Activated T-cell treated with anti-CD3 and anti-CD28 coated beads, Interleukin-2, amount 50 U/mL, for 24 hours (primary cell): ENCODE measurements at regions not wholly inside any gene's neighbourhood (a gene's known extent, or its start where the extent isn't known, plus 50 kb on each side); places are given as distances from the start of the nearest gene placed in this dataset.
"Not testable (repeated sequence)": the region's sequence is repeated elsewhere in the genome, so short reads cannot be mapped to it uniquely, and the experiment has no call there.

ENCODE experiments used
- DNase-seq: peaks from one replicate; pipeline ENCODE4 v3.0.0-alpha.2; 2020
- H3K27ac Mint-ChIP-seq: 2 replicates; pipeline ENCODE4 v1.8.0; 2020; ENCODE audit warnings: mild to moderate bottlenecking, mixed read lengths
- H3K27me3 Mint-ChIP-seq: 2 replicates; pipeline ENCODE4 v1.8.0; 2020; ENCODE audit warnings: mixed read lengths
- H3K36me3 Mint-ChIP-seq: 2 replicates; pipeline ENCODE4 v1.8.0; 2020; ENCODE audit warnings: low read depth, mixed read lengths
- H3K4me1 Mint-ChIP-seq: 2 replicates; pipeline ENCODE4 v1.8.0; 2020; ENCODE audit warnings: low read depth, mixed read lengths
- H3K4me3 Mint-ChIP-seq: 2 replicates; pipeline ENCODE4 v1.8.0; 2020; ENCODE audit warnings: mild to moderate bottlenecking, moderate library complexity, mixed read lengths
- H3K9me3 Mint-ChIP-seq: 2 replicates; pipeline ENCODE4 v1.8.0; 2020; ENCODE audit warnings: mixed read lengths

GRCh38 chr10:8331387-8331786 lies 276.9 kb downstream of the GATA3 start:
- Mint-ChIP-seq H3K27me3 (no peaks in the 10 kb centered on the region), H3K36me3 (no peaks in the 10 kb centered on the region), H3K4me1 (peaks cover 63% of the 10 kb centered on the region), H3K4me3 (peak overlapping the region; percentile 76), H3K9me3 (no peaks in the 10 kb centered on the region), H3K27ac (peak overlapping the region; percentile 92)
- DNase-seq = peak; percentile 50

- no peaks in the 10 kb centered on the region for H3K36me3 Mint-ChIP-seq
- H3K27ac Mint-ChIP-seq = peak overlapping the region; percentile 92
- no peaks in the 10 kb centered on the region for H3K27me3 Mint-ChIP-seq
- no peaks in the 10 kb centered on the region for H3K9me3 Mint-ChIP-seq
- H3K4me1 Mint-ChIP-seq = peaks cover 65% of the 10 kb centered on the region
- DNase-seq = peak; percentile 83
- peak overlapping the region; percentile 76 for H3K4me3 Mint-ChIP-seq
Measured at GRCh38 chr10:8331896-8332729, 277.6 kb downstream of the GATA3 start.

- no peaks in the 10 kb centered on the region for H3K9me3 Mint-ChIP-seq
- H3K4me1 Mint-ChIP-seq = peaks cover 63% of the 10 kb centered on the region
- H3K36me3 Mint-ChIP-seq = no peaks in the 10 kb centered on the region
- no peaks in the 10 kb centered on the region for H3K27me3 Mint-ChIP-seq
- peak overlapping the region; percentile 76 for H3K4me3 Mint-ChIP-seq
- DNase-seq = no peak
- peak overlapping the region; percentile 92 for H3K27ac Mint-ChIP-seq
Measured at GRCh38 chr10:8332730-8333111, 278.2 kb downstream of the GATA3 start.

GRCh38 chr10:8334631-8335030 lies 280.1 kb downstream of the GATA3 start:
- Mint-ChIP-seq H3K9me3 (no peaks in the 10 kb centered on the region), H3K27me3 (no peaks in the 10 kb centered on the region), H3K27ac (no peak overlapping the region), H3K4me3 (no peak overlapping the region), H3K36me3 (no peaks in the 10 kb centered on the region), H3K4me1 (peaks cover 60% of the 10 kb centered on the region)
- DNase-seq = no peak

GRCh38 chr10:8336629-8337331 lies 282.3 kb downstream of the GATA3 start:
- Mint-ChIP-seq H3K9me3 (peaks cover 3% of the 10 kb centered on the region), H3K4me1 (peaks cover 43% of the 10 kb centered on the region), H3K27ac (peak overlapping the region; percentile 91), H3K4me3 (no peak overlapping the region), H3K36me3 (no peaks in the 10 kb centered on the region), H3K27me3 (no peaks in the 10 kb centered on the region)
- DNase-seq = no peak

- no peak for DNase-seq
- H3K36me3 Mint-ChIP-seq = no peaks in the 10 kb centered on the region
- peak overlapping the region; percentile 91 for H3K27ac Mint-ChIP-seq
- peaks cover 40% of the 10 kb centered on the region for H3K4me1 Mint-ChIP-seq
- H3K9me3 Mint-ChIP-seq = peaks cover 3% of the 10 kb centered on the region
- H3K27me3 Mint-ChIP-seq = no peaks in the 10 kb centered on the region
- no peak overlapping the region for H3K4me3 Mint-ChIP-seq
Measured at GRCh38 chr10:8337332-8337651, 282.8 kb downstream of the GATA3 start.

- Mint-ChIP-seq H3K27me3 (no peaks in the 10 kb centered on the region), H3K36me3 (no peaks in the 10 kb centered on the region), H3K9me3 (peaks cover 3% of the 10 kb centered on the region), H3K4me1 (peaks cover 37% of the 10 kb centered on the region), H3K27ac (peak overlapping the region; percentile 91), H3K4me3 (peak overlapping the region; percentile 37)
- DNase-seq = no peak
Measured at GRCh38 chr10:8338177-8338766, 283.8 kb downstream of the GATA3 start.

GRCh38 chr10:8344756-8345155 lies 290.3 kb downstream of the GATA3 start:
- Mint-ChIP-seq H3K4me3 (no peak overlapping the region), H3K9me3 (peaks cover 8% of the 10 kb centered on the region), H3K4me1 (peaks cover 7% of the 10 kb centered on the region), H3K27me3 (peaks cover 2% of the 10 kb centered on the region), H3K27ac (no peak overlapping the region), H3K36me3 (no peaks in the 10 kb centered on the region)
- no peak for DNase-seq

GRCh38 chr10:8346861-8347260 lies 292.4 kb downstream of the GATA3 start:
- H3K9me3 Mint-ChIP-seq = peaks cover 5% of the 10 kb centered on the region
- H3K4me3 Mint-ChIP-seq = no peak overlapping the region
- no peak overlapping the region for H3K27ac Mint-ChIP-seq
- no peaks in the 10 kb centered on the region for H3K36me3 Mint-ChIP-seq
- H3K27me3 Mint-ChIP-seq = peaks cover 2% of the 10 kb centered on the region
- no peak for DNase-seq
- peaks cover 6% of the 10 kb centered on the region for H3K4me1 Mint-ChIP-seq

GRCh38 chr10:8347614-8348013 lies 293.1 kb downstream of the GATA3 start:
- H3K9me3 Mint-ChIP-seq, DNase-seq, H3K36me3 Mint-ChIP-seq, H3K27me3 Mint-ChIP-seq, H3K4me3 Mint-ChIP-seq, H3K4me1 Mint-ChIP-seq, H3K27ac Mint-ChIP-seq: not testable (repeated sequence)

- no peaks in the 10 kb centered on the region for H3K36me3 Mint-ChIP-seq
- peak overlapping the region; percentile 66 for H3K27ac Mint-ChIP-seq
- peaks cover 2% of the 10 kb centered on the region for H3K27me3 Mint-ChIP-seq
- H3K4me3 Mint-ChIP-seq = no peak overlapping the region
- no peak for DNase-seq
- H3K4me1 Mint-ChIP-seq = peaks cover 5% of the 10 kb centered on the region
- H3K9me3 Mint-ChIP-seq = no peaks in the 10 kb centered on the region
Measured at GRCh38 chr10:8349610-8350249, 295.2 kb downstream of the GATA3 start.

- Mint-ChIP-seq H3K4me1 (peaks cover 5% of the 10 kb centered on the region), H3K27ac (peak overlapping the region; percentile 66), H3K27me3 (peaks cover 2% of the 10 kb centered on the region), H3K36me3 (no peaks in the 10 kb centered on the region), H3K4me3 (no peak overlapping the region), H3K9me3 (no peaks in the 10 kb centered on the region)
- DNase-seq = no peak
Measured at GRCh38 chr10:8350250-8350967, 295.9 kb downstream of the GATA3 start.

- Mint-ChIP-seq H3K4me3 (no peak overlapping the region), H3K36me3 (no peaks in the 10 kb centered on the region), H3K4me1 (peaks cover 9% of the 10 kb centered on the region), H3K27ac (no peak overlapping the region), H3K27me3 (peaks cover 2% of the 10 kb centered on the region), H3K9me3 (no peaks in the 10 kb centered on the region)
- DNase-seq = no peak
Measured at GRCh38 chr10:8352171-8353075, 297.9 kb downstream of the GATA3 start.
